WTC11 (cell line): ENCODE measurements at regions not wholly inside any gene's neighbourhood (a gene's known extent, or its start where the extent isn't known, plus 50 kb on each side); places are given as distances from the start of the nearest gene placed in this dataset.

Source experiments
- ATAC-seq: fragments of 200-7000 bp; cut with Tn5 transposase; 2 replicates; pipeline ENCODE4 v1.10.0; 2021; ENCODE audit warnings: mild to moderate bottlenecking, moderate library complexity
- CTCF ChIA-PET: fragments of 300-600 bp; sonication (Branson Sonifier 250); formaldehyde crosslinking; loops from one replicate; lab custom pipeline; 2021; ENCODE audit warnings: antibody characterized with exemption; lab: Charles Lee
- POLR2A ChIA-PET: fragments of 350-600 bp; sonication (Branson Sonifier 250); formaldehyde crosslinking; loops from one replicate; lab custom pipeline; 2021; ENCODE audit warnings: antibody characterized with exemption; lab: Charles Lee
- DNase-seq: peaks from one replicate; pipeline ENCODE4 v3.0.0; 2021; ENCODE audit warnings: low spot score
- H3K27ac Mint-ChIP-seq: 2 replicates; pipeline ENCODE4 v1.8.0; 2021; ENCODE audit warnings: mixed read lengths
- H3K27me3 Mint-ChIP-seq: 2 replicates; pipeline ENCODE4 v1.8.0; 2021; ENCODE audit warnings: low read depth, mild to moderate bottlenecking, moderate library complexity, mixed read lengths
- H3K36me3 Mint-ChIP-seq: 2 replicates; pipeline ENCODE4 v1.8.0; 2021; ENCODE audit warnings: mixed read lengths
- H3K4me1 Mint-ChIP-seq: 2 replicates; pipeline ENCODE4 v1.8.0; 2022; ENCODE audit warnings: mixed read lengths
- H3K4me3 Mint-ChIP-seq: 2 replicates; pipeline ENCODE4 v1.8.0; 2021; ENCODE audit warnings: mild to moderate bottlenecking, moderate library complexity, mixed read lengths
- H3K9me3 Mint-ChIP-seq: 2 replicates; pipeline ENCODE4 v1.8.0; 2021; ENCODE audit warnings: mixed read lengths
- AFF4 ChIP-seq: sonication (generic); formaldehyde crosslinking; IDR thresholded peaks from 2 replicates; pipeline ENCODE4 v1.8.1; 2023; ENCODE audit warnings: mild to moderate bottlenecking, missing genetic modification reagents, borderline replicate concordance
- CDX4 ChIP-seq: fragments of 250-450 bp; sonication (Bioruptor Pico); IDR thresholded peaks from 2 replicates; pipeline ENCODE4 v1.9.0; 2021; ENCODE audit warnings: moderate library complexity, mild to moderate bottlenecking, inconsistent platforms, borderline replicate concordance
- ELF4 ChIP-seq: sonication (generic); formaldehyde crosslinking; IDR thresholded peaks from 2 replicates; pipeline ENCODE4 v1.8.1; 2022; ENCODE audit warnings: low read depth, mild to moderate bottlenecking, moderate library complexity, missing genetic modification reagents
- EMX1 ChIP-seq: fragments of 250-450 bp; sonication (Bioruptor Pico); IDR thresholded peaks from 2 replicates; pipeline ENCODE4 v1.8.0; 2021; ENCODE audit warnings: mild to moderate bottlenecking
- FOXJ3 ChIP-seq: sonication (generic); formaldehyde crosslinking; IDR thresholded peaks from 2 replicates; pipeline ENCODE4 v1.9.0; 2021; ENCODE audit warnings: missing genetic modification reagents, mild to moderate bottlenecking, borderline replicate concordance
- GTF2I ChIP-seq: fragments of 250-450 bp; sonication (Bioruptor Pico); conservative IDR thresholded peaks from 2 replicates; pipeline ENCODE4 v1.4.0; 2021; ENCODE audit warnings: mild to moderate bottlenecking
- JUN ChIP-seq: sonication (generic); formaldehyde crosslinking; IDR thresholded peaks from 2 replicates; pipeline ENCODE4 v1.8.0; 2023; ENCODE audit warnings: mild to moderate bottlenecking, missing genetic modification reagents
- NFATC4 ChIP-seq: fragments of 250-450 bp; sonication (Bioruptor Pico); IDR thresholded peaks from 2 replicates; pipeline ENCODE4 v1.9.0; 2021; ENCODE audit warnings: mild to moderate bottlenecking
- NFE2L1 ChIP-seq: sonication (generic); formaldehyde crosslinking; IDR thresholded peaks from 2 replicates; pipeline ENCODE4 v1.8.1; 2023; ENCODE audit warnings: missing genetic modification reagents
- SMAD4 ChIP-seq: sonication (generic); formaldehyde crosslinking; IDR thresholded peaks from 2 replicates; pipeline ENCODE4 v1.8.0; 2022; ENCODE audit warnings: mild to moderate bottlenecking, missing genetic modification reagents
- TEAD1 ChIP-seq: sonication (generic); formaldehyde crosslinking; IDR thresholded peaks from 2 replicates; pipeline ENCODE4 v1.8.0; 2022; ENCODE audit warnings: mild to moderate bottlenecking, missing genetic modification reagents
- USF1 ChIP-seq: sonication (generic); formaldehyde crosslinking; IDR thresholded peaks from 2 replicates; pipeline ENCODE4 v1.8.0; 2022; ENCODE audit warnings: mild to moderate bottlenecking, missing genetic modification reagents
- ZBTB43 ChIP-seq: sonication (generic); formaldehyde crosslinking; IDR thresholded peaks from 2 replicates; pipeline ENCODE4 v1.8.1; 2023; ENCODE audit warnings: mild to moderate bottlenecking, missing genetic modification reagents
- ZNF416 ChIP-seq: fragments of 250-450 bp; sonication (Bioruptor Pico); IDR thresholded peaks from 2 replicates; pipeline ENCODE4 v1.9.0; 2021; ENCODE audit warnings: mild to moderate bottlenecking, inconsistent platforms
- ZNF512 ChIP-seq: sonication (generic); formaldehyde crosslinking; IDR thresholded peaks from 2 replicates; pipeline ENCODE4 v1.8.1; 2022; ENCODE audit warnings: missing genetic modification reagents, borderline replicate concordance
- ZNF671 ChIP-seq: fragments of 250-450 bp; sonication (Bioruptor Pico); IDR thresholded peaks from 2 replicates; pipeline ENCODE4 v1.8.0; 2021; ENCODE audit warnings: mild to moderate bottlenecking

- DNase-seq (no peak), ATAC-seq (no peak)
- peaks cover 3% of the 10 kb centered on the region; the same call in 1 of the 2 replicates for H3K9me3 Mint-ChIP-seq
- no peaks in the 10 kb centered on the region for H3K27me3 Mint-ChIP-seq
- no peak overlapping the region for H3K4me3 Mint-ChIP-seq
- TF ChIP-seq NFE2L1 (CRISPR knock-in tag), result no peak
- TF ChIP-seq ZNF512 (CRISPR knock-in tag), result no peak
- TF ChIP-seq EMX1 (CRISPR knock-in tag), result no peak
- TF ChIP-seq JUN, result no peak
- TF ChIP-seq TEAD1 (CRISPR knock-in tag), result no peak
- no peak for TF ChIP-seq FOXJ3 (CRISPR knock-in tag)
- no peak for TF ChIP-seq ELF4
- TF ChIP-seq SMAD4 (CRISPR knock-in tag), result no peak
- TF ChIP-seq USF1 (CRISPR knock-in tag), result no peak
- no peak for TF ChIP-seq ZNF416 (CRISPR knock-in tag)
- TF ChIP-seq AFF4 (CRISPR knock-in tag), result no peak
- no peak for TF ChIP-seq NFATC4 (CRISPR knock-in tag)
- TF ChIP-seq CDX4 (CRISPR knock-in tag), result no peak
- no peak for TF ChIP-seq ZNF671 (CRISPR knock-in tag)
- TF ChIP-seq ZBTB43 (CRISPR knock-in tag), result no peak
- H3K36me3 Mint-ChIP-seq, result no peaks in the 10 kb centered on the region
- H3K27ac Mint-ChIP-seq, result no peak overlapping the region
- CTCF ChIA-PET, result interaction anchor here (1.2 kb wide), 1 partner anchor 198 kb away, joined by 3 read pairs; no protein-coding TSS in a partner anchor
- peaks cover 3% of the 10 kb centered on the region; the same call in 1 of the 2 replicates for H3K4me1 Mint-ChIP-seq
- POLR2A ChIA-PET, result no interaction called here
Observed at GRCh38 chr2:8086796-8087479, 594.9 kb upstream of the ID2 start.

GRCh38 chr2:8087480-8087840 lies 594.4 kb upstream of the ID2 start:
- no peaks in the 10 kb centered on the region for H3K36me3 Mint-ChIP-seq
- H3K27ac Mint-ChIP-seq, result no peak overlapping the region
- DNase-seq (no peak), ATAC-seq (no peak)
- CTCF ChIA-PET, result interaction anchor here (1.2 kb wide), 1 partner anchor 197 kb away, joined by 3 read pairs; no protein-coding TSS in a partner anchor
- no peak overlapping the region for H3K4me3 Mint-ChIP-seq
- no peaks in the 10 kb centered on the region for H3K27me3 Mint-ChIP-seq
- peaks cover 3% of the 10 kb centered on the region; the same call in 1 of the 2 replicates for H3K9me3 Mint-ChIP-seq
- POLR2A ChIA-PET, result no interaction called here
- no peak for TF ChIP-seq GTF2I (CRISPR knock-in tag)
- H3K4me1 Mint-ChIP-seq, result peaks cover 3% of the 10 kb centered on the region; the same call in 1 of the 2 replicates
